Erythroblast (primary cell): ENCODE measurements at regions not wholly inside any gene's neighbourhood (a gene's known extent, or its start where the extent isn't known, plus 50 kb on each side); places are given as distances from the start of the nearest gene placed in this dataset.

Source experiments
- GATA1 ChIP-seq: IDR thresholded peaks from 2 replicates; pipeline ENCODE4 v1.6.1; 2011; ENCODE audit warnings: low read depth, mild to moderate bottlenecking, control low read depth, low read length, moderate library complexity
- POLR2A ChIP-seq: IDR thresholded peaks from 2 replicates; pipeline ENCODE4 v1.6.1; 2011; ENCODE audit warnings: mild to moderate bottlenecking, low read length

GRCh38 chr3:71891483-71891882, 106.5 kb upstream of the PROK2 start:
- TF ChIP-seq POLR2A: no peak
- no peak for TF ChIP-seq GATA1
